SK-N-MC (cell line): ENCODE measurements at regions not wholly inside any gene's neighbourhood (a gene's known extent, or its start where the extent isn't known, plus 50 kb on each side); places are given as distances from the start of the nearest gene placed in this dataset.

Experiments used
- DNase-seq: peaks from one replicate; pipeline ENCODE4 v3.0.0-alpha.2; 2011; ENCODE audit warnings: low read depth, low spot score
- H3K27ac ChIP-seq: fragments of 200-600 bp; sonication (generic); 2 replicates; pipeline ENCODE4 v1.5.1; 2016; ENCODE audit warnings: mixed run types
- H3K36me3 ChIP-seq: fragments of 200-600 bp; sonication (generic); 2 replicates; pipeline ENCODE4 v1.6.1; 2017; ENCODE audit warnings: antibody characterized with exemption, low read length, mixed read lengths; ENCODE audit not compliant: insufficient read depth
- H3K4me3 ChIP-seq: fragments of 200-600 bp; sonication (generic); 2 replicates; pipeline ENCODE4 v1.5.1; 2016
- H3K9ac ChIP-seq: fragments of 200-600 bp; sonication (generic); 2 replicates; pipeline ENCODE4 v1.8.0; 2017; ENCODE audit warnings: mixed run types, mixed read lengths; ENCODE audit not compliant: insufficient read length
- H3K9me3 ChIP-seq: fragments of 200-600 bp; sonication (generic); 2 replicates; pipeline ENCODE4 v1.6.1; 2017; ENCODE audit warnings: low read depth, mild to moderate bottlenecking, antibody characterized with exemption, low read length, moderate library complexity, mixed read lengths
- EZH2 ChIP-seq: fragments of 200-600 bp; sonication (generic); IDR thresholded peaks from one replicate; pipeline ENCODE4 v1.6.1; 2017; ENCODE audit warnings: antibody characterized with exemption
- FOXP2 ChIP-seq: optimal IDR thresholded peaks from 2 replicates; pipeline ENCODE3; 2011; ENCODE audit warnings: mild to moderate bottlenecking, moderate library complexity; ENCODE audit not compliant: insufficient read depth; ENCODE audit errors: extremely low read length, control extremely low read depth
- POLR2AphosphoS5 ChIP-seq: IDR thresholded peaks from 2 replicates; pipeline ENCODE4 v1.6.1; 2012; ENCODE audit warnings: mild to moderate bottlenecking, low read depth, low read length, borderline replicate concordance

DNA sequence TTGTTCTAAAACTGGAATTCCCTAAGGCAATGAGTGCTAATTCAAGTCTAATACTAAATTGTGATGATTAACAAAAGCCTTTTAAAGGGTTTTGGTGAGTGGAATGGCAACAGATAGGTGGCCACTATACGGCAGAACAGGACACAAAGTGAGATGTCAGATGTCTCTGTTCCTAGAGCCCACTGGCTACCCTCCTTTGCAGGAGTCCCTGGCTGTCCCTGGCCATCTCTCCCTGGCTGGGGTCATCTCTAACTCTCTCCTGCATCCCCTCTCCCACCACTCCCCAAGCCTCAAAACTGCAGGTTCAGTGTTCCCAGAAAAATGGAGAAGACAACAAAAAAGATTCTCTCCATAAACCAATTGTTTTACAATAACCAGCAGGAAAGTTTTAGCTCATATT lies 79.2 kb downstream of the MDH1 start:
- TF ChIP-seq EZH2 (no peak), POLR2AphosphoS5 (no peak), FOXP2 (no peak)
- Histone ChIP-seq H3K9me3 (no peaks in the 10 kb centered on the region), H3K4me3 (no peak overlapping the region), H3K27ac (no peak overlapping the region), H3K9ac (no peak overlapping the region), H3K36me3 (no peaks in the 10 kb centered on the region)
- DNase-seq: no peak

DNA sequence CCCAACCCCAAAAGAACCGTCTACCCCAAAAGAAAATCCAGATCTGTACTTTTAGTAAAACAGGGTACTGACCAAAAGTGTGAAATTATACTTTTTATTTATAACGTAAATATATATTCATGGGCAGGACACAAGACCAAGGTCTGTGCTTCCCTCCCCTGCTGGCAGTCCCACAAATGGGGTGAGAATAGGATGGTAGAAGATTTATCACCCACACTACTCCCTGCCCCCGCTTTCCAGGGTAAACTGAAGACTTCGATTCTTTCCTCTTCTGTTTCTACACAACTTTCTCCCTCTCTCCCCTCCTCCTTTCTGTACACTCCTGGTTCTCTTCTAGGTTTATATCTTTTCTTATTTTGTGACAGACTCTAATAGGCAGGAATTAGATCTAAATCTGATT lies 79.7 kb downstream of the MDH1 start:
- Histone ChIP-seq H3K9me3 (no peaks in the 10 kb centered on the region), H3K4me3 (no peak overlapping the region), H3K27ac (no peak overlapping the region), H3K9ac (no peak overlapping the region), H3K36me3 (no peaks in the 10 kb centered on the region)
- TF ChIP-seq POLR2AphosphoS5: no peak
- no peak for TF ChIP-seq EZH2
- TF ChIP-seq FOXP2: no peak
- DNase-seq: no peak

DNA sequence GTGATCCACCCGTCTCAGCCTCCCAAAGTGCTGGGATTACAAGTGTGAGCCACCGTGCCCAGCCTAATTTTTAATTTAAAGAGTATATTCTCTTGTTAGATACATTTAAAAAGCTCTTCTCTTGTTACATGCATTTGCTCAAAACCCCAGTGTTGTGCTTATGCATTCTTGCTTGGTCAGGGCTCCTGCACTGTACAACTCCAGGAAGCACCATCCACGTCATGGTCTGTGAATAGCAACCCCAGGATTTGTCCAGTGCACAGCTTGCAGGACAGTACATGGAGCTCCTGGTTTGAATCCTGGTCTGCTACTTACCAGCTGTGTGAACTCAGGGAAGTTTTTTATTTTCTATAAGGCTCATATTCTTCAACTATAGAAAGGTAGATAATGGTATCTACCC lies 80.8 kb downstream of the MDH1 start:
- no peak overlapping the region for H3K4me3 ChIP-seq
- H3K9ac ChIP-seq: no peak overlapping the region
- no peaks in the 10 kb centered on the region for H3K36me3 ChIP-seq
- DNase-seq: no peak
- no peak overlapping the region for H3K27ac ChIP-seq
- H3K9me3 ChIP-seq: no peaks in the 10 kb centered on the region
- TF ChIP-seq EZH2 (no peak), POLR2AphosphoS5 (no peak), FOXP2 (no peak)

DNA sequence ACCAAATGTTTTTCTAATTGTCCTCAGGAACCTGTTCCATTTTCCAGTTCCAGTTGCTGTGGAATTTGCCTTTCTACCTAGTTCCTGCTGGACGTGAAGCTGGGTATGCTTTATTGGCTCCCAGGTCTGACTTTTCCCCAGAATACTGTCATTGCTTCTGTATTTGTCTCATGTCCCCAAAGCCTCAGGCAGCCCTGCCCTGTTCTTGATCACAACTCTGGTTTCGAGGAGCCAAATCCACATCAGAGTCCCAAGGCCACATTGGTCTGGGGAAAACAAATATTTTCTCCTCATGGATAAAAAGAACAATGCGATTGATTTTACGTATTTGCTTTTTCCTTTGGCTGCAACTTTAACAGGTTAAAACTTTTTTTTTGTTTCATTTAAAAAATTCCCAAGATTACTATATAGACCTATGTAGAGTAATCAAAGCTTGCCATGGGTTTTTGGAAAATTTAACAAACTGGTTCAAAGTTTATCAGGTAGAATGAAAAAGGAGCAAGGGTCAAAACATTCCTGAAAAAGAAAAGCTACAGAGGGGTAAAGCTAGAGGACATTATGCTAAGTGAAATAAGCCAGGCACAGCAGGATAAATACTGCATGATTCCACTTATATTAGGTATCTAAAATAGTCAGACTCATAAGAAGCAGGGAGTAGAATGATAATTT lies 85.2 kb downstream of the MDH1 start:
- H3K36me3 ChIP-seq: no peaks in the 10 kb centered on the region
- H3K27ac ChIP-seq: no peak overlapping the region
- TF ChIP-seq FOXP2: no peak
- no peak for TF ChIP-seq EZH2
- no peak for TF ChIP-seq POLR2AphosphoS5
- H3K9me3 ChIP-seq: no peaks in the 10 kb centered on the region
- no peak for DNase-seq
- no peak overlapping the region for H3K9ac ChIP-seq
- H3K4me3 ChIP-seq: no peak overlapping the region

DNA sequence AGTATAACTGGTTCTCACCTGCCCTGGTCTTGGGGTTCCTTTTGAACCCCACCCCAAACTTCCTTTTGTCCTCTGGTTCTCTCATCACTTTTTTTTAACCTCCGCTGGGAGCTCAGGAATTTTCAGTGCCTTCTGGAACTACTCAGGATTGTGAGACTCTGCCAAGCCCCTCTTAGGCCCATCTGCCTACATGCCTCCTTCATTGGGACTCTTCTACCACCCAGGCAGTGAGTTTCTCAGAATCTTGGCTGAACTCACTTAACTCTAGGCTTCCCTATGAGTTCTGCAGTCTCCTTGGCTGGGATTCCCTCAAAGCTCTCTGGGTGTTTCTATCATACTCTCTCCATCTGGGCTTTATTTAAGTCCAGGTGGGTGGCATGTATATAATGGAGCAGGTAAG lies 86.3 kb downstream of the MDH1 start:
- Histone ChIP-seq H3K27ac (no peak overlapping the region), H3K9ac (no peak overlapping the region), H3K9me3 (no peaks in the 10 kb centered on the region), H3K4me3 (no peak overlapping the region), H3K36me3 (no peaks in the 10 kb centered on the region)
- DNase-seq: no peak
- no peak for TF ChIP-seq EZH2

DNA sequence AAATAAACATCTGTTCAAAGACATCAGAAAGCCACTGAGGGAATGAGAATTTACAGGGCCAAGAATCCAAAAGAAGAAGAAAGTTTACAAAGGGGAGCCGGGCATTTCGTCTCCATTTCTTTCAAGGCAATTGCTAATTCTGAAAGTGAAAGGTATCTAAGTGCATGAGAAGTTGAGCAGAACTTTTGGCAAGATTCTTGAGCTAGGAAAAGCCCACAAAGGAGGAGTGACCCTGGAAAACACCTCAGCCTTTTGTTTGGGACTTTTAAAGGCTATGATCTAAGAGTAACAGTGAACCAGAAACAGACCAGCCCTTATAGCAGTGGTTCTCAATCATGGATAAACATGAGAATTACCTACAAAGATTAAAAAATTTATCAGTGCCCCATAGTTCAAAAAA lies 87.4 kb downstream of the MDH1 start:
- no peak overlapping the region for H3K27ac ChIP-seq
- no peaks in the 10 kb centered on the region for H3K36me3 ChIP-seq
- H3K4me3 ChIP-seq: no peak overlapping the region
- H3K9me3 ChIP-seq: no peaks in the 10 kb centered on the region
- no peak for DNase-seq
- TF ChIP-seq EZH2 (no peak), POLR2AphosphoS5 (no peak), FOXP2 (no peak)
- no peak overlapping the region for H3K9ac ChIP-seq

DNA sequence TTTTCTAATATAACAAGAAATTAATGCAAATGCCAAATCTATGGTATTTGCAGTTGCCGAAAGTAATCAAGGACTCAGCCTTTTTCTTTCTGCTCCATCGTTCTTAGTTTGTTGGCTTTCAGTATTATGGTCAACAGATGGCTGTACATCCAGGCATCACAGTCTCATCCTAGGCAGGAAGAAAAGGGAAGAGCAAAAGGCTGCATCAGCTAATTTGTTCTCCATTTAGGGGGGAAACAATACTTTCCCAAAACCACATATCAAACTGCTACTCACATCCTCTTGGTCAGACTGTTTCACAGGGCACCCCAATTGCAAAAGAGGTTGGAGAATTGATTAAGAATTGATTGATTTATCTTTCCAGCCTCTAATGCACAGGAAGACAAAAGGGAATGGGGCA lies 89.3 kb downstream of the MDH1 start:
- Histone ChIP-seq H3K27ac (no peak overlapping the region), H3K36me3 (no peaks in the 10 kb centered on the region), H3K9me3 (no peaks in the 10 kb centered on the region), H3K4me3 (no peak overlapping the region), H3K9ac (no peak overlapping the region)
- DNase-seq: no peak
- no peak for TF ChIP-seq EZH2
- TF ChIP-seq FOXP2: no peak

DNA sequence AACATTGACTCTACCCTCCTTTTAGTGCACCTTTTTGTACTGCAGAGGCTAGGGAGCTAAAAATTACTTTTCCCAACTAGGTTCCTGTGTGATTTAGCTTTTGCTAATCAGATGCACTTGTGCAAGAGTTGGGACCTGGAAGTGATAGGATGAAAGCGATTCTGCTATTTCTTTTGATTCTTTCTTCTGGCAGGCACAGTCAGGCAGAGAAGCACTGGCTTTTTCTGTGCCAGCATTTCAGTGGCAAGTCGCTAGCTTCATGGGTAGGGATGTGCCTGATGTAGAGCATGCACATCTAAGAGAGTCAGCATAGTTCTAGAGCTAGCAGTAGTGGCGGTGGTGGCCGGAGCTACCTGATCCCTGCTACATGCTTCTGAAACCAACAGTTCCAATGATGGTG lies 89.8 kb downstream of the MDH1 start:
- no peak overlapping the region for H3K4me3 ChIP-seq
- no peak overlapping the region for H3K27ac ChIP-seq
- H3K36me3 ChIP-seq: no peaks in the 10 kb centered on the region
- TF ChIP-seq FOXP2: no peak
- no peak for TF ChIP-seq EZH2
- no peak for TF ChIP-seq POLR2AphosphoS5
- H3K9me3 ChIP-seq: no peaks in the 10 kb centered on the region
- no peak for DNase-seq
- H3K9ac ChIP-seq: no peak overlapping the region

DNA sequence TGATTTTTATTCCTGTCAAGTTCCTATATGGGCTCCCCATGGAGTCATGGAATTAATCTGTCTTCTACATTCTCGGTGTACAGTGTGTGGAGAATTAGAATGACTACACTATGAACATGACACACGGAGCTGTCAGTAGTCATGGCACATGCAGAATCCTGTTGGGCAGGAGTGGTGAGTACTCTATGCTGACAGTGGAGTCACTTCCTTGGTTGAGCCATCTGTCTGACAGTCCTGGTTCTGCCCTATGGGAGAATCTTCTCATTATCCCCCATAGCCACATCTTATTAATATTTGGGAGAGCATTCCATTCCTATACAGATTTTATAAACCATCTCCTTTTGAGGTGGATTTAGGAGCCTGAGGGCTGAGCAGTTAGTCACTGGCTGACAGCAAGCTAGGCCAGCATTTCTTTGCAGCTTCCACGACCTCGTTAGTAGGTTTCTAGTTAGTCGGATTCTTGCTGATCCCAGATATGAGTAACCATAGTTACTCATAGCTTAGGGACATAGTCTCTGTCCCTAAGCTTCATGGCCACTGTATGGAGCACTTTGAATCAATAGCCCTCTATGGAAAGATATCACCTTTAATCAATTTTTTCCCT lies 90.6 kb downstream of the MDH1 start:
- H3K9me3 ChIP-seq: no peaks in the 10 kb centered on the region
- no peak for DNase-seq

More for the DNA sequence above, 90.6 kb downstream of the MDH1 start:
- Histone ChIP-seq H3K4me3 (no peak overlapping the region), H3K9ac (no peak overlapping the region), H3K27ac (no peak overlapping the region), H3K36me3 (no peaks in the 10 kb centered on the region)
- no peak for TF ChIP-seq POLR2AphosphoS5
- no peak for TF ChIP-seq EZH2
- TF ChIP-seq FOXP2: no peak
